Mesenchymal stem cell (in vitro differentiated cells and primary cell): ENCODE measurements at regions not wholly inside any gene's neighbourhood (a gene's known extent, or its start where the extent isn't known, plus 50 kb on each side); places are given as distances from the start of the nearest gene placed in this dataset.

Experiments
- DNase-seq: peaks from one replicate; pipeline ENCODE4 v3.0.0-alpha.2; 2013
- H2AFZ ChIP-seq: one replicate; pipeline ENCODE4 v1.6.1; 2013; ENCODE audit warnings: low read depth, mild to moderate bottlenecking, control low read depth, inconsistent platforms, low read length, moderate library complexity
- H2AK5ac ChIP-seq: 2 replicates; pipeline ENCODE4 v1.6.1; 2013; ENCODE audit warnings: low read length, moderate library complexity, mild to moderate bottlenecking, inconsistent platforms; ENCODE audit not compliant: severe bottlenecking
- H2BK120ac ChIP-seq: one replicate; pipeline ENCODE4 v1.6.1; 2013; ENCODE audit warnings: low read depth, mild to moderate bottlenecking, inconsistent platforms, low read length, moderate library complexity
- H2BK12ac ChIP-seq, 2 experiments: one replicate each; pipeline ENCODE4 v1.6.1; 2013; ENCODE audit warnings: inconsistent platforms in 2 of 2, low read length in 2 of 2, mild to moderate bottlenecking in 2 of 2, moderate library complexity in 2 of 2, control low read depth in 1 of 2
- H2BK15ac ChIP-seq: one replicate; pipeline ENCODE4 v1.6.1; 2013; ENCODE audit warnings: mild to moderate bottlenecking, low read depth, inconsistent platforms; ENCODE audit not compliant: poor library complexity, severe bottlenecking
- H2BK5ac ChIP-seq: 2 replicates; pipeline ENCODE4 v1.6.1; 2013; ENCODE audit warnings: low read depth, mild to moderate bottlenecking, low read length, control low read depth, inconsistent platforms; ENCODE audit not compliant: poor library complexity, severe bottlenecking
- H3K14ac ChIP-seq, 2 experiments: one replicate each; pipeline ENCODE4 v1.6.1; 2013; ENCODE audit warnings: inconsistent platforms in 2 of 2, low read length in 2 of 2, control low read depth in 1 of 2, mild to moderate bottlenecking in 1 of 2, moderate library complexity in 1 of 2
- H3K18ac ChIP-seq, 2 experiments: one replicate each; pipeline ENCODE4 v1.6.1; 2013; ENCODE audit warnings: inconsistent platforms in 2 of 2, low read length in 2 of 2, control low read depth in 1 of 2, low read depth in 1 of 2, mild to moderate bottlenecking in 1 of 2
- H3K23ac ChIP-seq, 2 experiments: one replicate each; pipeline ENCODE4 v1.6.1; 2013; ENCODE audit warnings: inconsistent platforms in 2 of 2, low read length in 2 of 2, mild to moderate bottlenecking in 2 of 2, moderate library complexity in 2 of 2, control low read depth in 1 of 2
- H3K27ac ChIP-seq: 2 replicates; pipeline ENCODE4 v1.5.1; 2013; ENCODE audit warnings: mild to moderate bottlenecking, moderate library complexity, low read length, control low read depth, inconsistent platforms; ENCODE audit not compliant: poor library complexity, severe bottlenecking
- H3K27me3 ChIP-seq, 2 experiments: 2 replicates each; pipeline versions ENCODE4 v1.6.1 to v1.7.0; 2013; ENCODE audit warnings: low read length in 2 of 2, mild to moderate bottlenecking in 2 of 2, moderate library complexity in 2 of 2, control low read depth in 1 of 2, inconsistent platforms in 1 of 2; ENCODE audit not compliant: control insufficient read depth in 1 of 2, insufficient read depth in 1 of 2
- H3K36me3 ChIP-seq, 2 experiments: 2 replicates each; pipeline versions ENCODE4 v1.6.1 to v1.7.0; 2013; ENCODE audit warnings: low read length in 2 of 2, control low read depth in 1 of 2, inconsistent platforms in 1 of 2, low read depth in 1 of 2, mild to moderate bottlenecking in 1 of 2; ENCODE audit not compliant: insufficient read depth in 2 of 2, control insufficient read depth in 1 of 2
- H3K4ac ChIP-seq, 2 experiments: one replicate each; pipeline ENCODE4 v1.6.1; 2013; ENCODE audit warnings: inconsistent platforms in 2 of 2, low read length in 2 of 2, mild to moderate bottlenecking in 2 of 2, moderate library complexity in 2 of 2, control low read depth in 1 of 2, low read depth in 1 of 2
- H3K4me1 ChIP-seq: 2 replicates; pipeline ENCODE4 v1.6.1; 2013; ENCODE audit warnings: low read depth, low read length, control low read depth; ENCODE audit not compliant: control insufficient read depth, insufficient read depth
- H3K4me2 ChIP-seq: 2 replicates; pipeline ENCODE4 v1.6.1; 2013; ENCODE audit warnings: low read length, mild to moderate bottlenecking, inconsistent platforms; ENCODE audit not compliant: poor library complexity, severe bottlenecking
- H3K4me3 ChIP-seq, 2 experiments: 2 replicates each; pipeline versions ENCODE4 v1.5.1 to v1.7.0; 2013; ENCODE audit warnings: low read length in 2 of 2, mild to moderate bottlenecking in 2 of 2, control low read depth in 1 of 2, low read depth in 1 of 2; ENCODE audit not compliant: insufficient read depth in 1 of 2
- H3K79me1 ChIP-seq: replicated peaks from 2 replicates; pipeline ENCODE4 v1.6.1; 2013; ENCODE audit warnings: mild to moderate bottlenecking, control low read depth, low read length, inconsistent platforms; ENCODE audit not compliant: poor library complexity, severe bottlenecking
- H3K9ac ChIP-seq: 2 replicates; pipeline ENCODE4 v1.7.0; 2013; ENCODE audit warnings: mild to moderate bottlenecking, low read length, moderate library complexity
- H3K9me3 ChIP-seq: 2 replicates; pipeline ENCODE4 v1.7.0; 2013; ENCODE audit warnings: mild to moderate bottlenecking, low read length; ENCODE audit not compliant: control insufficient read depth
- H4K8ac ChIP-seq: one replicate; pipeline ENCODE4 v1.6.1; 2013; ENCODE audit warnings: inconsistent platforms, mild to moderate bottlenecking, low read length, moderate library complexity
- H4K91ac ChIP-seq: one replicate; pipeline ENCODE4 v1.6.1; 2013; ENCODE audit warnings: mild to moderate bottlenecking, low read length, inconsistent platforms
- WGBS: methylation state at CpG from one replicate; pipeline ENCODE4 v1.1.7; 2013; ENCODE audit warnings: mixed read lengths; 5-methylcytosine and 5-hydroxymethylcytosine counted together

DNA sequence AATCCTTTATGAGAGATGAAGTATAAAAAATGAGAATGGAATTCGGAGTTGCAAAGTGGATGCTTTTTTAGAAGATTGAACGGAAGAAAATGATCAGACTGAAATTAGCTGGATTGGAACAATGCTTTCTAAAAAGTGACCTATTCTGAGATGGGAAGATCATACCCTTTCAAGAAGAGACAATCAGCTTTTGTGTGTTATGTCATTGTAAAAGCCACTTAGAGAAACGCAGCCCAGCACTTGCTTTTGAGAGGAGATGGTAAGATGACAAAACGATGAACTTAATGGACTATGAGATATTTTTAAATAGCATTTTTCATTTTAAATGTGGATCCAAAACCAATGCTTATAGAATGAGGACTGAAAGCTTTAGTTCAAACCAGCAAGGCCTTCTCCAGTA lies 871.4 kb upstream of the KLHL29 start:
- no peak overlapping the region for H3K18ac ChIP-seq
- H3K27ac ChIP-seq: no peak overlapping the region
- no peak overlapping the region for H3K4me2 ChIP-seq
- no peak overlapping the region for H2BK120ac ChIP-seq
- H2BK15ac ChIP-seq: no peak overlapping the region
- H3K4ac ChIP-seq: no peak overlapping the region
- H2AFZ ChIP-seq: no peak overlapping the region
- no peak overlapping the region for H4K91ac ChIP-seq
- no peak overlapping the region for H4K8ac ChIP-seq
- no peaks in the 10 kb centered on the region for H3K79me1 ChIP-seq
- DNase-seq: no peak
- no peak overlapping the region for H3K4me3 ChIP-seq
- H2BK5ac ChIP-seq: no peak overlapping the region
- peaks cover 8% of the 10 kb centered on the region for H3K9me3 ChIP-seq
- H2BK12ac ChIP-seq: no peak overlapping the region
- peaks cover 0 to 8% of the 10 kb centered on the region in 2 experiments for H3K27me3 ChIP-seq
- no peak overlapping the region for H3K14ac ChIP-seq
- no peak overlapping the region for H3K23ac ChIP-seq
- H3K9ac ChIP-seq: no peak overlapping the region
- no peaks in the 10 kb centered on the region for H3K4me1 ChIP-seq
- 81% methylated on average over 4 of the region's 4 CpGs for WGBS
- H3K36me3 ChIP-seq: no peaks in the 10 kb centered on the region
- H2AK5ac ChIP-seq: no peak overlapping the region

- 0% methylated on average over 1 of the region's 1 CpG for WGBS
- Histone ChIP-seq H3K18ac (no peak overlapping the region), H3K4me2 (no peak overlapping the region), H2BK5ac (no peak overlapping the region), H4K91ac (no peak overlapping the region), H2AK5ac (no peak overlapping the region), H3K9me3 (peaks cover under 1% of the 10 kb centered on the region), H3K14ac (no peak overlapping the region), H3K27me3 (peaks cover 0 to 14% of the 10 kb centered on the region in 2 experiments), H3K23ac (no peak overlapping the region), H3K4ac (no peak overlapping the region), H4K8ac (no peak overlapping the region), H2AFZ (no peak overlapping the region), H3K4me1 (no peaks in the 10 kb centered on the region), H2BK120ac (no peak overlapping the region), H3K27ac (no peak overlapping the region), H3K9ac (no peak overlapping the region), H2BK12ac (no peak overlapping the region), H2BK15ac (no peak overlapping the region), H3K79me1 (no peaks in the 10 kb centered on the region), H3K36me3 (no peaks in the 10 kb centered on the region), H3K4me3 (no peak overlapping the region)
- no peak for DNase-seq
Measured at GRCh38 chr2:22517141-22517540, 867.8 kb upstream of the KLHL29 start.

DNA sequence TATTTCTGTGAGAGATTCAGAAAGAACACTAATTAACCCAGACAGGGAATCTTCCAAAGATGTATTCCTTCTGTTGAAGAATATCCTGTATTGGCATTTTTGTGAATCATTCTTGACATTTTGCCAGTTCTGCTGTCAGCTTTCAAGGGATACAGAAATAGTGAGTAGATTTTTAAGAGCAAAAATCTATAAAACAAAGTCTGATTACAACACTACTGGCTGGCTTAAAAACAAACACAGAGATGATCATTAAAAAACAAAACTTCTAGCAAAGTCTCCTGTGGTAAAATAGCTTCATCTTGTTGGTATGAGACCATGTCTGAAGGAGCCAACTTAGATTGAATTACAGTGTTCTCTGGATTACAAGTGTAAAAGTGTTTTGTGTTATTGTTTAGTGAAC lies 866.3 kb upstream of the KLHL29 start:
- no peak overlapping the region for H3K4me3 ChIP-seq
- peaks cover 0 to 14% of the 10 kb centered on the region in 2 experiments for H3K27me3 ChIP-seq
- no peak overlapping the region for H2AK5ac ChIP-seq
- no peak overlapping the region for H4K8ac ChIP-seq
- H3K79me1 ChIP-seq: no peaks in the 10 kb centered on the region
- no peak overlapping the region for H3K18ac ChIP-seq
- H2BK15ac ChIP-seq: no peak overlapping the region
- no peak overlapping the region for H3K23ac ChIP-seq
- no peak overlapping the region for H3K14ac ChIP-seq
- no peak overlapping the region for H2BK5ac ChIP-seq
- H3K4me1 ChIP-seq: no peaks in the 10 kb centered on the region
- no peaks in the 10 kb centered on the region for H3K9me3 ChIP-seq
- H2AFZ ChIP-seq: no peak overlapping the region
- DNase-seq: no peak
- no peak overlapping the region for H3K4ac ChIP-seq
- no peak overlapping the region for H2BK12ac ChIP-seq
- H2BK120ac ChIP-seq: no peak overlapping the region
- no peak overlapping the region for H3K4me2 ChIP-seq
- no peak overlapping the region for H3K9ac ChIP-seq
- no peak overlapping the region for H3K27ac ChIP-seq
- H4K91ac ChIP-seq: no peak overlapping the region
- no peaks in the 10 kb centered on the region for H3K36me3 ChIP-seq

DNA sequence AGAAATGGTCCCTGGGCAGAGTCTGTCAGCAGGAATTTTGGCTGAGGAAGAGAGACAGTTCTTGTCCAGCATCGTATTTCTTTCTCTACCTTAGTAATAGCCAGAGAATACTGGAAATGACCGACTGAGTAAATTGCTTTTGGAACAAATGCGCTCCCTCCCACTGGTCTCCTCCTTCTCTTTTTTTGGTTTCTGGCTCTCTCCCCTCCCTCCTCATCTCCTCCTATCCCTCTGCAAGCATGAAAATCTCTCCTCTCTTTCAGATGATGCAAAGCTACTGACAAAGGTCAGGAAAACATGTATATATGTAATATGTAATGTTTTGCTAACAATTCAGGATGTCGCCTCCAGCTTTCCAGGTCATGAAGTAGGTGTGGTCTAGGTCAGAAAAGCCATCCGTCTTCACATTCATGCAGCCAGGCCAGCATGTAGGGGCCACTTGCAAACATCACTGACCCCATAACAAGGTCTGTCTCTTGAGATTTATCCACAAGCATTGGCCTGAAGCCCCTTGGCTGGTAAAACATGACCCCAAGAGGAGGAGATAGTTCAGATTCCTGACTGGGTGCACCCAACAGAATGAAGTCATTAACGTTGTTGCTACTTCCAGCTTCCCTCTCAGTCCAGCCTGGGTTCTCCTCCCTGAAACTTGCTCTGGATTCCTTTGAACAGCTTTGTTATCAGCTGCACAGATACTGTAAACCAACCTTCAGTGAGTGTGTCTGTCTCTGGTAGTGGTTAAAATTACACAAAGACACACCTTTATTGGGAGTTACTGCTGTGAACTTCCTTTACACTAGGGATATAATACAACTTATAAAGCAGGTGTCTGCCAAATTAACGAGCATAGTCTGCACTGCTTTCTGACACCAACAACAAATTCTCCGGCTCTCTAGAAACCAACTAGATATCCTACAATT lies 864.4 kb upstream of the KLHL29 start:
- H3K23ac ChIP-seq: no peak overlapping the region

More for the DNA sequence above, 864.4 kb upstream of the KLHL29 start:
- no peaks in the 10 kb centered on the region for H3K36me3 ChIP-seq
- DNase-seq: no peak
- H2BK15ac ChIP-seq: no peak overlapping the region
- H3K27me3 ChIP-seq: peaks cover 0 to 14% of the 10 kb centered on the region in 2 experiments
- H3K4ac ChIP-seq: no peak overlapping the region
- no peak overlapping the region for H4K8ac ChIP-seq
- 77% methylated on average over 8 of the region's 8 CpGs for WGBS
- H2BK5ac ChIP-seq: no peak overlapping the region
- no peak overlapping the region for H2AFZ ChIP-seq
- no peaks in the 10 kb centered on the region for H3K4me1 ChIP-seq
- no peak overlapping the region for H3K4me3 ChIP-seq
- no peak overlapping the region for H3K9ac ChIP-seq
- H3K4me2 ChIP-seq: no peak overlapping the region
- no peak overlapping the region for H2BK120ac ChIP-seq
- H3K14ac ChIP-seq: no peak overlapping the region
- no peaks in the 10 kb centered on the region for H3K79me1 ChIP-seq
- H3K18ac ChIP-seq: no peak overlapping the region
- no peaks in the 10 kb centered on the region for H3K9me3 ChIP-seq
- no peak overlapping the region for H2AK5ac ChIP-seq
- H3K27ac ChIP-seq: no peak overlapping the region
- no peak overlapping the region for H4K91ac ChIP-seq
- no peak overlapping the region for H2BK12ac ChIP-seq
